ENCODE measurements at regions not wholly inside any gene's neighbourhood (a gene's known extent, or its start where the extent isn't known, plus 50 kb on each side); places are given as distances from the start of the nearest gene placed in this dataset.

GRCh38 chr5:68770551-68770950 lies 323.3 kb upstream of the SLC30A5 start:
- Histone ChIP-seq H3K27me3 (ENCODE audit: low read depth) (no peaks in the 10 kb centered on the region), H3K4me1 (no peaks in the 10 kb centered on the region), H3K36me3 (no peaks in the 10 kb centered on the region), H3K4me3 (no peak overlapping the region), H3K9me3 (no peaks in the 10 kb centered on the region), H3K27ac (no peak overlapping the region)
- intact Hi-C loops (cut with DNase I), result no loop called here
- no peak for DNase-seq
- TF ChIP-seq, protein P1, sequence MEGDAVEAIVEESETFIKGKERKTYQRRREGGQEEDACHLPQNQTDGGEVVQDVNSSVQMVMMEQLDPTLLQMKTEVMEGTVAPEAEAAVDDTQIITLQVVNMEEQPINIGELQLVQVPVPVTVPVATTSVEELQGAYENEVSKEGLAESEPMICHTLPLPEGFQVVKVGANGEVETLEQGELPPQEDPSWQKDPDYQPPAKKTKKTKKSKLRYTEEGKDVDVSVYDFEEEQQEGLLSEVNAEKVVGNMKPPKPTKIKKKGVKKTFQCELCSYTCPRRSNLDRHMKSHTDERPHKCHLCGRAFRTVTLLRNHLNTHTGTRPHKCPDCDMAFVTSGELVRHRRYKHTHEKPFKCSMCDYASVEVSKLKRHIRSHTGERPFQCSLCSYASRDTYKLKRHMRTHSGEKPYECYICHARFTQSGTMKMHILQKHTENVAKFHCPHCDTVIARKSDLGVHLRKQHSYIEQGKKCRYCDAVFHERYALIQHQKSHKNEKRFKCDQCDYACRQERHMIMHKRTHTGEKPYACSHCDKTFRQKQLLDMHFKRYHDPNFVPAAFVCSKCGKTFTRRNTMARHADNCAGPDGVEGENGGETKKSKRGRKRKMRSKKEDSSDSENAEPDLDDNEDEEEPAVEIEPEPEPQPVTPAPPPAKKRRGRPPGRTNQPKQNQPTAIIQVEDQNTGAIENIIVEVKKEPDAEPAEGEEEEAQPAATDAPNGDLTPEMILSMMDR (IDR thresholded peaks at IDR 0.05), result no peak
- no peak for ATAC-seq

DNA sequence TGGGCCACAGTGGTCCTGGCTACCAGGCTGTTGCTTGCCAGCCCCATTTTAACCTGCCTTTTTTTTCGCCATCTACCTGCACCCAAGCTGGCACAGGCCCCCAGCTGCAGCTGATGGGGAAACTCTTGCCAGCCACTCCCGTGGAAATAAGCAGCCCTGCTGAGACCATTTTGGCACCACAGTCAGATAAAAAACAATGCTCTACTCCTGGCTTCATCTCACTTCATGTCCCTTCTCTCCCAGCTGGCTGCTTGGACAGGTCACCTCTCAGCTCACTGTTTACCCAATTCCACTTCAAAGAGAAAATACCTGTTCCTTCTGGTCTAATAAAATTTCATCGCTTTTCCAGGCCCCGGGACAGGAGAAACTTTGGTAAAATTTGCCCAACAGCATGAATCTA lies 322.6 kb upstream of the SLC30A5 start:
- ATAC-seq (no peak), DNase-seq (no peak)
- TF ChIP-seq, protein P1 (IDR thresholded peaks at IDR 0.05), result no peak
- Histone ChIP-seq H3K27me3 (ENCODE audit: low read depth) (no peaks in the 10 kb centered on the region), H3K9me3 (no peaks in the 10 kb centered on the region), H3K4me1 (no peaks in the 10 kb centered on the region), H3K36me3 (no peaks in the 10 kb centered on the region), H3K4me3 (no peak overlapping the region), H3K27ac (no peak overlapping the region)
- intact Hi-C loops (cut with DNase I), result no loop called here

GRCh38 chr5:68771732-68772131 lies 322.1 kb upstream of the SLC30A5 start:
- Histone ChIP-seq H3K4me1 (no peaks in the 10 kb centered on the region), H3K36me3 (no peaks in the 10 kb centered on the region), H3K27ac (no peak overlapping the region), H3K27me3 (ENCODE audit: low read depth) (no peaks in the 10 kb centered on the region), H3K4me3 (no peak overlapping the region), H3K9me3 (no peaks in the 10 kb centered on the region)
- TF ChIP-seq, protein P1 (IDR thresholded peaks at IDR 0.05), result no peak
- ATAC-seq (no peak), DNase-seq (no peak)
- intact Hi-C loops (cut with DNase I), result no loop called here

GRCh38 chr5:68776381-68776780 lies 317.4 kb upstream of the SLC30A5 start:
- H3K27me3 ChIP-seq (ENCODE audit: low read depth), result no peaks in the 10 kb centered on the region
- intact Hi-C loops (cut with DNase I), result no loop called here
- no peaks in the 10 kb centered on the region for H3K36me3 ChIP-seq
- H3K9me3 ChIP-seq, result no peaks in the 10 kb centered on the region
- no peak overlapping the region for H3K4me3 ChIP-seq
- DNase-seq (no peak), ATAC-seq (no peak)
- no peak overlapping the region for H3K27ac ChIP-seq
- TF ChIP-seq, protein P1 (IDR thresholded peaks at IDR 0.05), result no peak
- H3K4me1 ChIP-seq, result no peaks in the 10 kb centered on the region

DNA sequence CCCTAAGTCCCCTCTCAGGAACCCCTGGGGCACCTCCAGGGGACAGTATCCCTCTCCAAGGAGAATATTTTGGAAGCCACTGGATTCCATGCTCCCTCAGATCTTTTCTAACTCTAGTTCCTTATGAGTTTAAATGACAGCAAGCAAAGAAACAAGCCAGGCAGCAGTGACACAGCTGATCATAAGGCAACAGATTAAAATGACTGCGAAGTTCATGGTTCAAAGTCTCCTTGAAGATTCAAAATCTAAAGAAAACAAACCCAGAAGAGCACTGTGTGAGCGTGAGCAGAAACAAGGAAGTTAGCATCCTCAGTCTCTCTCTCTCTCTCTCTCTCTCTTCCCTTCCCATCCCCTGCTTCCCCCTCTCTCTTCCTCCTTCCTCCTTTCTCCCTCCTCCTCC lies 316.7 kb upstream of the SLC30A5 start:
- Histone ChIP-seq H3K27ac (no peak overlapping the region), H3K27me3 (ENCODE audit: low read depth) (no peaks in the 10 kb centered on the region), H3K4me3 (no peak overlapping the region), H3K4me1 (no peaks in the 10 kb centered on the region), H3K9me3 (no peaks in the 10 kb centered on the region), H3K36me3 (no peaks in the 10 kb centered on the region)
- ATAC-seq (no peak), DNase-seq (no peak)
- intact Hi-C loops (cut with DNase I), result no loop called here
- TF ChIP-seq, protein P1 (IDR thresholded peaks at IDR 0.05), result no peak

- H3K27ac ChIP-seq, result no peak overlapping the region
- intact Hi-C loops (cut with DNase I), result no loop called here
Measured at GRCh38 chr5:68778484-68778883, 315.3 kb upstream of the SLC30A5 start.

More at GRCh38 chr5:68778484-68778883, 315.3 kb upstream of the SLC30A5 start:
- Histone ChIP-seq H3K36me3 (no peaks in the 10 kb centered on the region), H3K4me3 (no peak overlapping the region), H3K4me1 (no peaks in the 10 kb centered on the region), H3K27me3 (ENCODE audit: low read depth) (no peaks in the 10 kb centered on the region), H3K9me3 (no peaks in the 10 kb centered on the region)
- TF ChIP-seq, protein P1 (IDR thresholded peaks at IDR 0.05), result no peak
- ATAC-seq, result no peak
- DNase-seq, result no peak

Measured in lower lobe of right lung (tissue), 2 donors.